B cell (primary cell): ENCODE measurements at regions not wholly inside any gene's neighbourhood (a gene's known extent, or its start where the extent isn't known, plus 50 kb on each side); places are given as distances from the start of the nearest gene placed in this dataset.

ENCODE experiments used
- ATAC-seq: fragments of 200-7000 bp; cut with Tn5 transposase; one replicate; pipeline ENCODE4 v1.10.0; 2021; ENCODE audit warnings: low read depth, mild to moderate bottlenecking, moderate number of reproducible peaks, moderate library complexity
- CTCF ChIA-PET: fragments of 350-600 bp; sonication (Branson Sonifier 250); formaldehyde crosslinking; loops from one replicate; lab custom pipeline; 2021; ENCODE audit warnings: antibody characterized with exemption, inconsistent platforms; lab: Charles Lee
- POLR2A ChIA-PET: fragments of 350-600 bp; sonication (Branson Sonifier 250); formaldehyde crosslinking; loops from one replicate; lab custom pipeline; 2021; ENCODE audit warnings: antibody characterized with exemption; lab: Charles Lee
- DNase-seq: peaks from one replicate; pipeline ENCODE4 v3.0.0; 2013
- H2AFZ ChIP-seq: 2 replicates; pipeline ENCODE4 v1.6.1; 2012; ENCODE audit warnings: mild to moderate bottlenecking, low read depth, low read length; ENCODE audit not compliant: insufficient read depth, poor library complexity, severe bottlenecking
- H3K27ac ChIP-seq, 2 donors: 1 replicate in 1 of 2; 2 replicates in 1 of 2; pipeline ENCODE4 v1.5.1; 2012 to 2013; ENCODE audit warnings: low read length in 2 of 2, mild to moderate bottlenecking in 2 of 2, moderate library complexity in 1 of 2
- H3K27me3 ChIP-seq, 4 experiments: fragments of 200-600 bp in 1 of 4; sonication (generic) in 1 of 4; replicated peaks in 1 of 4; 1 replicate in 2 of 4; 2 replicates in 2 of 4; pipeline versions ENCODE4 v1.6.1 to v1.7.0; 2013 to 2016; ENCODE audit warnings: low read length in 3 of 4, mild to moderate bottlenecking in 2 of 4, mixed read lengths in 1 of 4, moderate library complexity in 1 of 4; ENCODE audit not compliant: insufficient read depth in 4 of 4, control insufficient read depth in 3 of 4; ENCODE audit errors: control extremely low read depth in 1 of 4
- H3K36me3 ChIP-seq, 2 experiments: replicated peaks in 1 of 2; 1 replicate in 1 of 2; 2 replicates in 1 of 2; pipeline versions ENCODE4 v1.6.1 to v1.7.1; 2013; ENCODE audit warnings: low read length in 1 of 2; ENCODE audit not compliant: insufficient read depth in 2 of 2, control insufficient read depth in 1 of 2; ENCODE audit errors: control extremely low read depth in 1 of 2, extremely low read depth in 1 of 2
- H3K4me1 ChIP-seq, 2 donors: fragments of 200-600 bp in 1 of 2; sonication (generic) in 1 of 2; 1 replicate in 1 of 2; 2 replicates in 1 of 2; pipeline versions ENCODE4 v1.5.1 to v1.6.1; 2013 to 2017; ENCODE audit warnings: low read length in 2 of 2; ENCODE audit not compliant: control insufficient read depth in 2 of 2, insufficient read depth in 2 of 2
- H3K4me2 ChIP-seq: replicated peaks from 2 replicates; pipeline ENCODE3; 2012; ENCODE audit warnings: mild to moderate bottlenecking, low read depth, low read length; ENCODE audit not compliant: poor library complexity, severe bottlenecking
- H3K4me3 ChIP-seq, 5 experiments: fragments of 200-600 bp in 1 of 5; sonication (generic) in 1 of 5; 1 replicate in 3 of 5; 2 replicates in 2 of 5; pipeline versions ENCODE4 v1.5.1 to v1.7.0; 2011 to 2016; ENCODE audit warnings: low read length in 4 of 5, mild to moderate bottlenecking in 4 of 5, low read depth in 2 of 5, control low read depth in 1 of 5, moderate library complexity in 1 of 5; ENCODE audit not compliant: insufficient read depth in 1 of 5; ENCODE audit errors: control extremely low read depth in 1 of 5, extremely low read depth in 1 of 5
- H3K79me2 ChIP-seq: fragments of 200-600 bp; sonication (generic); one replicate; pipeline ENCODE4 v1.6.0; 2016; ENCODE audit warnings: low read length; ENCODE audit not compliant: control insufficient read depth, insufficient read depth
- H3K9ac ChIP-seq: fragments of 200-600 bp; sonication (generic); 2 replicates; pipeline ENCODE4 v1.6.1; 2017; ENCODE audit warnings: mild to moderate bottlenecking, low read length, moderate library complexity
- H3K9me3 ChIP-seq, 3 donors: one replicate each; pipeline versions ENCODE4 v1.6.1 to v1.7.1; 2013; ENCODE audit warnings: low read length in 2 of 3; ENCODE audit not compliant: control insufficient read depth in 2 of 3, insufficient read depth in 1 of 3; ENCODE audit errors: control extremely low read depth in 1 of 3
- H4K20me1 ChIP-seq: 2 replicates; pipeline ENCODE4 v1.6.0; 2012; ENCODE audit warnings: mild to moderate bottlenecking, low read length; ENCODE audit not compliant: insufficient read depth, control insufficient read depth, poor library complexity, severe bottlenecking
- H3K27ac Mint-ChIP-seq: one replicate; pipeline ENCODE4 v1.8.0; 2021; ENCODE audit warnings: mixed read lengths
- H3K27me3 Mint-ChIP-seq: one replicate; pipeline ENCODE4 v1.8.0; 2021; ENCODE audit warnings: mixed read lengths
- H3K4me1 Mint-ChIP-seq: one replicate; pipeline ENCODE4 v1.8.0; 2021; ENCODE audit warnings: mixed read lengths
- H3K4me3 Mint-ChIP-seq: one replicate; pipeline ENCODE4 v1.8.0; 2021; ENCODE audit warnings: mixed read lengths
- H3K9me3 Mint-ChIP-seq: one replicate; pipeline ENCODE4 v1.8.0; 2022; ENCODE audit warnings: mixed read lengths; ENCODE audit not compliant: insufficient read depth
- EZH2 ChIP-seq: IDR thresholded peaks from 2 replicates; pipeline ENCODE4 v1.6.1; 2012; ENCODE audit warnings: borderline replicate concordance, low read depth, mild to moderate bottlenecking, moderate library complexity, low read length; ENCODE audit not compliant: insufficient read depth, poor library complexity, severe bottlenecking
- WGBS: methylation state at CpG from one replicate; pipeline ENCODE4 v1.1.5; 2013; ENCODE audit warnings: missing lambda C conversion rate; ENCODE audit not compliant: insufficient coverage; 5-methylcytosine and 5-hydroxymethylcytosine counted together
- intact Hi-C: fragments of 100-400 bp; cut with micrococcal nuclease; formaldehyde crosslinking; loops from one replicate; pipeline ENCODE4 v1.10.0; 2022
- TF ChIP-seq, protein P1 (sequence below): fragments of 200-600 bp; IDR thresholded peaks from one replicate; pipeline ENCODE4 v1.8.0; 2022; ENCODE audit warnings: antibody characterized with exemption, mild to moderate bottlenecking

DNA sequence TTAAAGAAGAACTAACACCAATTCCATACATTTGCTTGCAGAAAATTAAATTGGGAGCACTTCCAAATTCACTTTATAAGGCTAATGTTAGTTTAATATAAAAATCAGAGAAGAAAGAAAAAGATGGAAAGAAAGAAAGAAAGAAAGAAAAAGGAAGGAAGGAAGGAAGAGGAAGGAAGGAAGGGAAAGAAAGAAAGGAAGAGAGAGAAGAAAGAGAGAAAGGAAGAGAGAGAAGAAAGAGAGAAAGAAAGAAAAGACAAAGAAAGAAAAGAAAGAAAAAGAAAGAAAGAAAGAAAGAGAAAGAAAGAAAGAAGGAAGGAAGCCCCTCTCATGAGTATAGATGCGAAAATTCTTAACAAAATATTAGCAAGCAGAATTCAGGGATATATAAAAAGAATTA, 267.7 kb downstream of the RPAP3 start:
- no peaks in the 10 kb centered on the region for H3K4me1 Mint-ChIP-seq
- Histone ChIP-seq H3K27me3 (no peaks in the 10 kb centered on the region), H3K79me2 (no peaks in the 10 kb centered on the region), H3K4me1 (no peaks in the 10 kb centered on the region), H4K20me1 (no peaks in the 10 kb centered on the region), H3K36me3 (no peaks in the 10 kb centered on the region), H3K9me3 (peaks cover 3 to 20% (median 7%) of the 10 kb centered on the region in 3 donors), H3K4me3 (no peak overlapping the region), H3K4me2 (no peak overlapping the region), H3K27ac (no peak overlapping the region), H2AFZ (no peak overlapping the region), H3K9ac (no peak overlapping the region)
- intact Hi-C loops: no loop called here
- no peak overlapping the region for H3K27ac Mint-ChIP-seq
- H3K9me3 Mint-ChIP-seq: peaks cover 3% of the 10 kb centered on the region
- ATAC-seq (no peak), DNase-seq (no peak)
- TF ChIP-seq EZH2: no peak
- TF ChIP-seq, protein P1, sequence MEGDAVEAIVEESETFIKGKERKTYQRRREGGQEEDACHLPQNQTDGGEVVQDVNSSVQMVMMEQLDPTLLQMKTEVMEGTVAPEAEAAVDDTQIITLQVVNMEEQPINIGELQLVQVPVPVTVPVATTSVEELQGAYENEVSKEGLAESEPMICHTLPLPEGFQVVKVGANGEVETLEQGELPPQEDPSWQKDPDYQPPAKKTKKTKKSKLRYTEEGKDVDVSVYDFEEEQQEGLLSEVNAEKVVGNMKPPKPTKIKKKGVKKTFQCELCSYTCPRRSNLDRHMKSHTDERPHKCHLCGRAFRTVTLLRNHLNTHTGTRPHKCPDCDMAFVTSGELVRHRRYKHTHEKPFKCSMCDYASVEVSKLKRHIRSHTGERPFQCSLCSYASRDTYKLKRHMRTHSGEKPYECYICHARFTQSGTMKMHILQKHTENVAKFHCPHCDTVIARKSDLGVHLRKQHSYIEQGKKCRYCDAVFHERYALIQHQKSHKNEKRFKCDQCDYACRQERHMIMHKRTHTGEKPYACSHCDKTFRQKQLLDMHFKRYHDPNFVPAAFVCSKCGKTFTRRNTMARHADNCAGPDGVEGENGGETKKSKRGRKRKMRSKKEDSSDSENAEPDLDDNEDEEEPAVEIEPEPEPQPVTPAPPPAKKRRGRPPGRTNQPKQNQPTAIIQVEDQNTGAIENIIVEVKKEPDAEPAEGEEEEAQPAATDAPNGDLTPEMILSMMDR: peak; percentile 25
- ChIA-PET POLR2A (no interaction called here), CTCF (no interaction called here)
- no peak overlapping the region for H3K4me3 Mint-ChIP-seq
- H3K27me3 Mint-ChIP-seq: no peaks in the 10 kb centered on the region
- WGBS: no CpG with 5 or more reads among the region's 1 CpG

DNA sequence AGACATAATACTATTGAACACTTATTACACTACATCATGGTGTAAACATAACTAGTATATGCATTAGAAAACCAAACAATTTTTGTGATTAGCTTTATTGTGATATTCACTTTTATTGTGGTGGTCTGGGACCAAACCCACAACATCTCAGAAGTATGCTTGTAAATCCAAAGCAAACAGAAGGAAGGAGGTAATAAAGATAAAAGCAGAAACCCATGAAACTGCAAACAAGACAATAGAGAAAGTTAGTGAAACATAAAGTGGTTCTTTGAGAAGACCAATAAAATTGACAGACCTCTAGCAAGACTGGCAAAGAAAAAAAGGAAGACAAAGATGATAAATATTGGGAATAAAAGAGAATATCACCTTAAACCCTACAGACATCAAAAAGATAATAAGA, 268.3 kb downstream of the RPAP3 start:
- ChIA-PET POLR2A (no interaction called here), CTCF (no interaction called here)
- Histone ChIP-seq H4K20me1 (no peaks in the 10 kb centered on the region), H3K27me3 (no peaks in the 10 kb centered on the region), H3K4me2 (no peak overlapping the region), H3K4me1 (no peaks in the 10 kb centered on the region), H3K4me3 (no peak overlapping the region), H2AFZ (no peak overlapping the region), H3K36me3 (no peaks in the 10 kb centered on the region), H3K27ac (no peak overlapping the region), H3K9me3 (peaks cover 1 to 14% (median 7%) of the 10 kb centered on the region in 3 donors), H3K9ac (no peak overlapping the region), H3K79me2 (no peaks in the 10 kb centered on the region)
- no peaks in the 10 kb centered on the region for H3K27me3 Mint-ChIP-seq
- H3K9me3 Mint-ChIP-seq: peaks cover 3% of the 10 kb centered on the region
- intact Hi-C loops: no loop called here
- H3K4me3 Mint-ChIP-seq: no peak overlapping the region
- TF ChIP-seq, protein P1: no peak
- TF ChIP-seq EZH2: no peak
- no peak overlapping the region for H3K27ac Mint-ChIP-seq
- DNase-seq: no peak
- ATAC-seq: no peak
- H3K4me1 Mint-ChIP-seq: no peaks in the 10 kb centered on the region
